ENCODE measurements at regions not wholly inside any gene's neighbourhood (a gene's known extent, or its start where the extent isn't known, plus 50 kb on each side); places are given as distances from the start of the nearest gene placed in this dataset.

- TF ChIP-seq POLR2AphosphoS5 (IDR thresholded peaks at IDR 0.05; ENCODE audit: low read depth, low read length) (no peak), EP300 (IDR thresholded peaks at IDR 0.05; ENCODE audit: borderline replicate concordance in 1 of 2, low read depth in 1 of 2, low read length in 1 of 2) (no peak), TEAD4 (IDR thresholded peaks at IDR 0.05; ENCODE audit: borderline replicate concordance, insufficient read depth) (no peak), SMC3 (IDR thresholded peaks at IDR 0.05; ENCODE audit: low read depth, low read length) (no peak)
- no peaks in the 10 kb centered on the region for H3K79me2 ChIP-seq (ENCODE audit: insufficient read depth)
- H3F3A ChIP-seq (replicated peaks; ENCODE audit: insufficient read depth) = no peaks in the 10 kb centered on the region
- no peaks in the 10 kb centered on the region for H3K4me1 ChIP-seq (ENCODE audit: control insufficient read depth in 1 of 2, insufficient read depth in 2 of 2, low read depth in 1 of 2, low read length in 1 of 2)
- H4K20me1 ChIP-seq (ENCODE audit: insufficient read depth) = no peaks in the 10 kb centered on the region
- no peak overlapping the region for H3K27ac ChIP-seq (ENCODE audit: low read depth in 2 of 2, low read length in 1 of 2)
- no peaks in the 10 kb centered on the region for H3K36me3 ChIP-seq (replicated peaks in 1 of 2; ENCODE audit: control insufficient read depth in 1 of 2, insufficient read depth in 2 of 2, low read length in 1 of 2)
- no peaks in the 10 kb centered on the region for H3K27me3 ChIP-seq (ENCODE audit: insufficient read depth)
- DNase-seq = no peak
- no peaks in the 10 kb centered on the region for H3K9me2 ChIP-seq
- ChIA-PET CTCF (no interaction called here), POLR2A (no interaction called here)
- H3K4me2 ChIP-seq = no peak overlapping the region
- no peak overlapping the region for H3K9ac ChIP-seq
- no peaks in the 10 kb centered on the region for H3K9me3 ChIP-seq
- no peak overlapping the region for H2AFZ ChIP-seq (ENCODE audit: low read depth)
- no peak overlapping the region for H3K4me3 ChIP-seq (ENCODE audit: low read depth in 2 of 2, low read length in 1 of 2)
- WGBS (ENCODE audit: low lambda C conversion rate) = 4% methylated on average over 1 of the region's 1 CpG
Measured at GRCh38 chr3:164200053-164200823, 878.1 kb downstream of the SI start.

DNA sequence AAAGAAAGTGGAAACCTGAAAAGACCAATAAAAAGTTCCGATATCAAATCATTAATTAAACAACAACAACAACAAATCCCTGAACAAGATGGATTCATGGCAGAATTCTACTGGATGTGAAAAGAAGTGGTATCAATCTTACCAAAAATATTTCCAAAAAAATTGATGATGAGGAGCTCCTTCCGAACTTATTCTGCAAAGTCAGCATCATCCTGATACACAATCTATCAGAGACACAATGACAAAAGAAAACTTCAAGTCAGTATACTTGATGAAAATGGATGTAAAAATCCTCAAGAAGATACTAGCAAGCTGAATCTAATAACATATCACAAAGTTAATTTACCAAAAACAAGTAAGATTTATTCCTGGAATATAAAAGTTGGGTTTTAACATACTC, 881.8 kb downstream of the SI start:
- Histone ChIP-seq H3K27me3 (ENCODE audit: insufficient read depth) (no peaks in the 10 kb centered on the region), H3K79me2 (ENCODE audit: insufficient read depth) (no peaks in the 10 kb centered on the region), H3K4me2 (no peak overlapping the region), H3K9me2 (no peaks in the 10 kb centered on the region), H2AFZ (ENCODE audit: low read depth) (no peak overlapping the region), H3K27ac (ENCODE audit: low read depth in 2 of 2, low read length in 1 of 2) (no peak overlapping the region), H3F3A (replicated peaks; ENCODE audit: insufficient read depth) (no peaks in the 10 kb centered on the region), H3K4me1 (ENCODE audit: control insufficient read depth in 1 of 2, insufficient read depth in 2 of 2, low read depth in 1 of 2, low read length in 1 of 2) (no peaks in the 10 kb centered on the region), H3K9me3 (no peaks in the 10 kb centered on the region), H3K36me3 (replicated peaks in 1 of 2; ENCODE audit: control insufficient read depth in 1 of 2, insufficient read depth in 2 of 2, low read length in 1 of 2) (no peaks in the 10 kb centered on the region), H4K20me1 (ENCODE audit: insufficient read depth) (no peaks in the 10 kb centered on the region), H3K9ac (no peak overlapping the region), H3K4me3 (ENCODE audit: low read depth in 2 of 2, low read length in 1 of 2) (no peak overlapping the region)
- WGBS (ENCODE audit: low lambda C conversion rate) = 69% methylated on average over 2 of the region's 2 CpGs
- DNase-seq = no peak
- ChIA-PET POLR2A (no interaction called here), CTCF (no interaction called here)
- TF ChIP-seq MXI1 (IDR thresholded peaks at IDR 0.05; ENCODE audit: low read depth, low read length) (no peak), PBX3 (IDR thresholded peaks at IDR 0.05) (no peak), EZH2phosphoT487 (IDR thresholded peaks at IDR 0.05; ENCODE audit: borderline replicate concordance, low read depth) (no peak), FOSL2 (IDR thresholded peaks at IDR 0.05; ENCODE audit: borderline replicate concordance, low read depth) (no peak), YY1 (IDR thresholded peaks at IDR 0.05; ENCODE audit: low read depth) (no peak), NRF1 (IDR thresholded peaks at IDR 0.05; ENCODE audit: low read depth, low read length) (no peak), ELF1 (IDR thresholded peaks at IDR 0.05) (no peak), USF1 (IDR thresholded peaks at IDR 0.05; ENCODE audit: borderline replicate concordance, low read depth) (no peak), SMC3 (IDR thresholded peaks at IDR 0.05; ENCODE audit: low read depth, low read length) (no peak), EP300 (IDR thresholded peaks at IDR 0.05; ENCODE audit: borderline replicate concordance in 1 of 2, low read depth in 1 of 2, low read length in 1 of 2) (no peak), MEF2A (IDR thresholded peaks at IDR 0.05; ENCODE audit: borderline replicate concordance, low read depth) (no peak)
- TF ChIP-seq, protein P1, sequence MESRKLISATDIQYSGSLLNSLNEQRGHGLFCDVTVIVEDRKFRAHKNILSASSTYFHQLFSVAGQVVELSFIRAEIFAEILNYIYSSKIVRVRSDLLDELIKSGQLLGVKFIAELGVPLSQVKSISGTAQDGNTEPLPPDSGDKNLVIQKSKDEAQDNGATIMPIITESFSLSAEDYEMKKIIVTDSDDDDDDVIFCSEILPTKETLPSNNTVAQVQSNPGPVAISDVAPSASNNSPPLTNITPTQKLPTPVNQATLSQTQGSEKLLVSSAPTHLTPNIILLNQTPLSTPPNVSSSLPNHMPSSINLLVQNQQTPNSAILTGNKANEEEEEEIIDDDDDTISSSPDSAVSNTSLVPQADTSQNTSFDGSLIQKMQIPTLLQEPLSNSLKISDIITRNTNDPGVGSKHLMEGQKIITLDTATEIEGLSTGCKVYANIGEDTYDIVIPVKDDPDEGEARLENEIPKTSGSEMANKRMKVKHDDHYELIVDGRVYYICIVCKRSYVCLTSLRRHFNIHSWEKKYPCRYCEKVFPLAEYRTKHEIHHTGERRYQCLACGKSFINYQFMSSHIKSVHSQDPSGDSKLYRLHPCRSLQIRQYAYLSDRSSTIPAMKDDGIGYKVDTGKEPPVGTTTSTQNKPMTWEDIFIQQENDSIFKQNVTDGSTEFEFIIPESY (IDR thresholded peaks at IDR 0.05; ENCODE audit: borderline replicate concordance, low read depth) = no peak
- TF ChIP-seq, protein P2, sequence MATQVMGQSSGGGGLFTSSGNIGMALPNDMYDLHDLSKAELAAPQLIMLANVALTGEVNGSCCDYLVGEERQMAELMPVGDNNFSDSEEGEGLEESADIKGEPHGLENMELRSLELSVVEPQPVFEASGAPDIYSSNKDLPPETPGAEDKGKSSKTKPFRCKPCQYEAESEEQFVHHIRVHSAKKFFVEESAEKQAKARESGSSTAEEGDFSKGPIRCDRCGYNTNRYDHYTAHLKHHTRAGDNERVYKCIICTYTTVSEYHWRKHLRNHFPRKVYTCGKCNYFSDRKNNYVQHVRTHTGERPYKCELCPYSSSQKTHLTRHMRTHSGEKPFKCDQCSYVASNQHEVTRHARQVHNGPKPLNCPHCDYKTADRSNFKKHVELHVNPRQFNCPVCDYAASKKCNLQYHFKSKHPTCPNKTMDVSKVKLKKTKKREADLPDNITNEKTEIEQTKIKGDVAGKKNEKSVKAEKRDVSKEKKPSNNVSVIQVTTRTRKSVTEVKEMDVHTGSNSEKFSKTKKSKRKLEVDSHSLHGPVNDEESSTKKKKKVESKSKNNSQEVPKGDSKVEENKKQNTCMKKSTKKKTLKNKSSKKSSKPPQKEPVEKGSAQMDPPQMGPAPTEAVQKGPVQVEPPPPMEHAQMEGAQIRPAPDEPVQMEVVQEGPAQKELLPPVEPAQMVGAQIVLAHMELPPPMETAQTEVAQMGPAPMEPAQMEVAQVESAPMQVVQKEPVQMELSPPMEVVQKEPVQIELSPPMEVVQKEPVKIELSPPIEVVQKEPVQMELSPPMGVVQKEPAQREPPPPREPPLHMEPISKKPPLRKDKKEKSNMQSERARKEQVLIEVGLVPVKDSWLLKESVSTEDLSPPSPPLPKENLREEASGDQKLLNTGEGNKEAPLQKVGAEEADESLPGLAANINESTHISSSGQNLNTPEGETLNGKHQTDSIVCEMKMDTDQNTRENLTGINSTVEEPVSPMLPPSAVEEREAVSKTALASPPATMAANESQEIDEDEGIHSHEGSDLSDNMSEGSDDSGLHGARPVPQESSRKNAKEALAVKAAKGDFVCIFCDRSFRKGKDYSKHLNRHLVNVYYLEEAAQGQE (IDR thresholded peaks at IDR 0.05; ENCODE audit: low read depth, low read length) = no peak

All from SK-N-SH (cell line).